Keratinocyte (primary cell): ENCODE measurements at regions not wholly inside any gene's neighbourhood (a gene's known extent, or its start where the extent isn't known, plus 50 kb on each side); places are given as distances from the start of the nearest gene placed in this dataset.
"Not testable (repeated sequence)": the region's sequence is repeated elsewhere in the genome, so short reads cannot be mapped to it uniquely, and the experiment has no call there.

ENCODE experiments used
- EZH2 ChIP-seq: IDR thresholded peaks from one replicate; pipeline ENCODE4 v1.6.1; 2012; ENCODE audit warnings: inconsistent platforms, mild to moderate bottlenecking, low read length, moderate library complexity
- TF ChIP-seq, protein P1 (sequence below), 3 experiments: IDR thresholded peaks in 1 of 3; conservative IDR thresholded peaks in 1 of 3; optimal IDR thresholded peaks in 1 of 3; 2 replicates in 2 of 3; 3 replicates in 1 of 3; pipeline versions ENCODE3 to v1.5.1; 2011; ENCODE audit warnings: low read length in 3 of 3, mild to moderate bottlenecking in 3 of 3, moderate library complexity in 2 of 3, control low read depth in 1 of 3, inconsistent platforms in 1 of 3; ENCODE audit not compliant: insufficient read depth in 2 of 3; ENCODE audit errors: extremely low read depth in 1 of 3

DNA sequence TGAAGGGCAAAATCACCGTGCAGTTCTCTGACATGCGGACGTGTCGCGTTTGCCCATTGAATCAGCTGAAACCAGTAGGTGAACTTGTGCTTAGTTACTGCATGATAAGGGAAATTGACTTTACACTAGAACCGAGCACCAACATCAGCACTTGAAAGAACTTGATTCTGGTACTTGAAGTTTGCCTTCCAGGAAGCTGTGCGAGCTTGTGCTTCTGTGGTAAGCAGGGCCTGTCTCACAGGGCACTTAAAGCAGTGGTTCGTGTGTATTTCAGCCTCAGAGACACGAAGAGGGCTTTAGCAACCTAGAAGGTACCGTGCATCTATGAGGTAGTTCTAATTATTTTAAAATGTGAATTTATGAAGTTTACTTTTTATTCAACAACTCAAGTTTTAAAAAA is 103.0 kb downstream of the GOLGA6L22 start:
- TF ChIP-seq, protein P1, sequence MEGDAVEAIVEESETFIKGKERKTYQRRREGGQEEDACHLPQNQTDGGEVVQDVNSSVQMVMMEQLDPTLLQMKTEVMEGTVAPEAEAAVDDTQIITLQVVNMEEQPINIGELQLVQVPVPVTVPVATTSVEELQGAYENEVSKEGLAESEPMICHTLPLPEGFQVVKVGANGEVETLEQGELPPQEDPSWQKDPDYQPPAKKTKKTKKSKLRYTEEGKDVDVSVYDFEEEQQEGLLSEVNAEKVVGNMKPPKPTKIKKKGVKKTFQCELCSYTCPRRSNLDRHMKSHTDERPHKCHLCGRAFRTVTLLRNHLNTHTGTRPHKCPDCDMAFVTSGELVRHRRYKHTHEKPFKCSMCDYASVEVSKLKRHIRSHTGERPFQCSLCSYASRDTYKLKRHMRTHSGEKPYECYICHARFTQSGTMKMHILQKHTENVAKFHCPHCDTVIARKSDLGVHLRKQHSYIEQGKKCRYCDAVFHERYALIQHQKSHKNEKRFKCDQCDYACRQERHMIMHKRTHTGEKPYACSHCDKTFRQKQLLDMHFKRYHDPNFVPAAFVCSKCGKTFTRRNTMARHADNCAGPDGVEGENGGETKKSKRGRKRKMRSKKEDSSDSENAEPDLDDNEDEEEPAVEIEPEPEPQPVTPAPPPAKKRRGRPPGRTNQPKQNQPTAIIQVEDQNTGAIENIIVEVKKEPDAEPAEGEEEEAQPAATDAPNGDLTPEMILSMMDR (optimal IDR thresholded peaks at IDR 0.05 in 1 of 3, IDR thresholded peaks at IDR 0.05 in 1 of 3, conservative IDR thresholded peaks at IDR 0.05 in 1 of 3; ENCODE audit: extremely low read depth in 1 of 3, insufficient read depth in 2 of 3, low read length in 3 of 3): not testable (repeated sequence)
- not testable (repeated sequence) for TF ChIP-seq EZH2
